Hepatocyte (in vitro differentiated cells): ENCODE measurements at regions not wholly inside any gene's neighbourhood (a gene's known extent, or its start where the extent isn't known, plus 50 kb on each side); places are given as distances from the start of the nearest gene placed in this dataset.
"Not testable (repeated sequence)": the region's sequence is repeated elsewhere in the genome, so short reads cannot be mapped to it uniquely, and the experiment has no call there.

Source experiments
- EZH2 ChIP-seq: fragments of 200-600 bp; sonication (generic); IDR thresholded peaks from 2 replicates; pipeline ENCODE4 v1.6.1; 2016; ENCODE audit warnings: antibody characterized with exemption, mild to moderate bottlenecking, borderline replicate concordance
- EZH2phosphoT487 ChIP-seq: fragments of 200-600 bp; sonication (generic); IDR thresholded peaks from one replicate; pipeline ENCODE4 v1.6.1; 2018; ENCODE audit warnings: antibody characterized with exemption, mild to moderate bottlenecking, low read depth, moderate library complexity; ENCODE audit not compliant: unreplicated experiment, severe bottlenecking
- TF ChIP-seq, protein P1 (sequence below): fragments of 200-600 bp; sonication (generic); IDR thresholded peaks from 2 replicates; pipeline ENCODE4 v1.5.1; 2016; ENCODE audit warnings: antibody characterized with exemption, mild to moderate bottlenecking; ENCODE audit not compliant: poor library complexity

DNA sequence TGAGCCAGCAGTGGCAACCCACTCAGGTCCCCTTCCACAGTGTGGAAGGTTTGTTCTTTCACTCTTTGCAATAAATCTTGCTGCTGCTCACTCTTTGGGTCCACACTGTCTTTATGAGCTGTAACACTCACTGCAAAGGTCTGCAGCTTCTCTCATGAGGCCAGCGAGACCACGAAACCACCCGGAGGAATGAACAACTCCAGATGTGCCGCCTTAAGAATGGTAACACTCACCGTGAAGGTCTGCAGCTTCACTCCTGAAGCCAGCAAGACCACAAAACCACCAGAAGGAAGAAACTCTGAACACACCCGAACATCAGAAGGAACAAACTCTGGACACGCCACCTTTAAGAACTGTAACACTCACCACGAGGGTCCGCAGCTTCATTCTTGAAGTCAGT, 174.9 kb downstream of the ADAM29 start:
- not testable (repeated sequence) for TF ChIP-seq EZH2, EZH2phosphoT487
- TF ChIP-seq, protein P1, sequence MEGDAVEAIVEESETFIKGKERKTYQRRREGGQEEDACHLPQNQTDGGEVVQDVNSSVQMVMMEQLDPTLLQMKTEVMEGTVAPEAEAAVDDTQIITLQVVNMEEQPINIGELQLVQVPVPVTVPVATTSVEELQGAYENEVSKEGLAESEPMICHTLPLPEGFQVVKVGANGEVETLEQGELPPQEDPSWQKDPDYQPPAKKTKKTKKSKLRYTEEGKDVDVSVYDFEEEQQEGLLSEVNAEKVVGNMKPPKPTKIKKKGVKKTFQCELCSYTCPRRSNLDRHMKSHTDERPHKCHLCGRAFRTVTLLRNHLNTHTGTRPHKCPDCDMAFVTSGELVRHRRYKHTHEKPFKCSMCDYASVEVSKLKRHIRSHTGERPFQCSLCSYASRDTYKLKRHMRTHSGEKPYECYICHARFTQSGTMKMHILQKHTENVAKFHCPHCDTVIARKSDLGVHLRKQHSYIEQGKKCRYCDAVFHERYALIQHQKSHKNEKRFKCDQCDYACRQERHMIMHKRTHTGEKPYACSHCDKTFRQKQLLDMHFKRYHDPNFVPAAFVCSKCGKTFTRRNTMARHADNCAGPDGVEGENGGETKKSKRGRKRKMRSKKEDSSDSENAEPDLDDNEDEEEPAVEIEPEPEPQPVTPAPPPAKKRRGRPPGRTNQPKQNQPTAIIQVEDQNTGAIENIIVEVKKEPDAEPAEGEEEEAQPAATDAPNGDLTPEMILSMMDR, result not testable (repeated sequence)
